ENCODE measurements at regions not wholly inside any gene's neighbourhood (a gene's known extent, or its start where the extent isn't known, plus 50 kb on each side); places are given as distances from the start of the nearest gene placed in this dataset.
"Not testable (repeated sequence)": the region's sequence is repeated elsewhere in the genome, so short reads cannot be mapped to it uniquely, and the experiment has no call there.

DNA sequence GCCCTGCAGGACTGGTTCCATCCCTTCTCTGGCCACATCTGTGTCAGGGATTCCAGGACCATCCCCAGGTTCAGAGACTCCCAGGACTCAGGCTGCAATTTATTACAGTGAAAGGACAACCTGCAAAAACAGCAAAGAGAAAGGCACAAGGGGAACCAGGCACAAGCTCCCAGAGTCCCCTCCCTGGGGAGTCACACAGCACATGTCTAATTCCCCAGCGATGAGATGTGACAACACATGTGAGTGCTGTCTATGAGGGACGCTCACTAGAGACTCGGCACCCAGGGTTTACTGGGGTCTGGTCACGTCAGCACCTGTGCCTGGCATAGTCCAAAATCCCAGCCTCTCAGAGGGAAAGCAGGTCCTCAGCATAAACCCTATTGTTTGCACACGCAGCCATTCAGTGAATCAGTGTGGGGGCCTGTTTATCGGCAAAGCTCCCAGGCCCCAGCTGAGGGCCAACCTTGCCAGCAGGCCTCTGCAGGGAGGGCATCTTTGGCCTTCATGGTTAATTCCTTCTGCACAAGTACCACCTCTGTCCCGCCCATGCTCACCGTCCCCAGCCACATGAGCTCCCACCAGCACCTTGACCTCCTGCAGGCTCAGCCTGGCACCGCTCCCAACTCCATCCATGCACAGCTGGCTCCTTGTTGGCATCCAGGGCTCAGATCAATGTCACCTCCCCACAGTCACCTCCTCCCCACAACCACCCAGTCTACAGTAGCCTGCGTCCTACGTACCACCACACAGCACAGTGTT is 198.9 kb upstream of the SFSWAP start:
- Histone ChIP-seq H3K4me1 (no peaks in the 10 kb centered on the region), H3K9me3 (no peaks in the 10 kb centered on the region), H3K4me3 (no peak overlapping the region), H3K27ac (no peak overlapping the region), H3K36me3 (no peaks in the 10 kb centered on the region), H3K27me3 (no peaks in the 10 kb centered on the region)
- no peak for DNase-seq (ENCODE audit: low spot score in 2 of 2)
- intact Hi-C loops (cut with DNase I) = no loop called here
- TF ChIP-seq, protein P1, sequence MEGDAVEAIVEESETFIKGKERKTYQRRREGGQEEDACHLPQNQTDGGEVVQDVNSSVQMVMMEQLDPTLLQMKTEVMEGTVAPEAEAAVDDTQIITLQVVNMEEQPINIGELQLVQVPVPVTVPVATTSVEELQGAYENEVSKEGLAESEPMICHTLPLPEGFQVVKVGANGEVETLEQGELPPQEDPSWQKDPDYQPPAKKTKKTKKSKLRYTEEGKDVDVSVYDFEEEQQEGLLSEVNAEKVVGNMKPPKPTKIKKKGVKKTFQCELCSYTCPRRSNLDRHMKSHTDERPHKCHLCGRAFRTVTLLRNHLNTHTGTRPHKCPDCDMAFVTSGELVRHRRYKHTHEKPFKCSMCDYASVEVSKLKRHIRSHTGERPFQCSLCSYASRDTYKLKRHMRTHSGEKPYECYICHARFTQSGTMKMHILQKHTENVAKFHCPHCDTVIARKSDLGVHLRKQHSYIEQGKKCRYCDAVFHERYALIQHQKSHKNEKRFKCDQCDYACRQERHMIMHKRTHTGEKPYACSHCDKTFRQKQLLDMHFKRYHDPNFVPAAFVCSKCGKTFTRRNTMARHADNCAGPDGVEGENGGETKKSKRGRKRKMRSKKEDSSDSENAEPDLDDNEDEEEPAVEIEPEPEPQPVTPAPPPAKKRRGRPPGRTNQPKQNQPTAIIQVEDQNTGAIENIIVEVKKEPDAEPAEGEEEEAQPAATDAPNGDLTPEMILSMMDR (IDR thresholded peaks at IDR 0.05) = no peak

DNA sequence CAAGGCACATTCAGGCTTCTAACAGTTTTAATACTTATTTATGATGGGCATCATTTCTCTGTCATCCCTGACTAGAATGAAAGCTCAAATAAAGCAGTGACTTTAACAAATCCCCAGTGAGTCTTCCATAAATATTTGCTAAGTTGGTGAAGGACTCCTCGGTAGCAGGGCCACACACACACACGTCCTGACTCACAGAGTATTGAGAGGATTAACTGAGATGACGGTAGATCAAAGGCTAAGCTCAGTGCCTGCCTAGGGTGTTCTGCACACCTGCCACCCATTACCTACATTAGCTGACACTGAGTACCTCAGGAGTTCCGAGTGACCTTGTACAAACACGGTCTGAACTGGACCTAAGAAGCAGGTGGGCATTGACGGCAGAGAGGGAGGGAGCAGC is 197.3 kb upstream of the SFSWAP start:
- Histone ChIP-seq H3K27ac (no peak overlapping the region), H3K36me3 (no peaks in the 10 kb centered on the region), H3K4me1 (no peaks in the 10 kb centered on the region), H3K9me3 (peaks cover 3 to 6% of the 10 kb centered on the region in 2 donors), H3K27me3 (no peaks in the 10 kb centered on the region), H3K4me3 (no peak overlapping the region)
- TF ChIP-seq, protein P1 (IDR thresholded peaks at IDR 0.05) = no peak
- intact Hi-C loops (cut with DNase I) = no loop called here
- DNase-seq (ENCODE audit: low spot score in 2 of 2) = no peak

DNA sequence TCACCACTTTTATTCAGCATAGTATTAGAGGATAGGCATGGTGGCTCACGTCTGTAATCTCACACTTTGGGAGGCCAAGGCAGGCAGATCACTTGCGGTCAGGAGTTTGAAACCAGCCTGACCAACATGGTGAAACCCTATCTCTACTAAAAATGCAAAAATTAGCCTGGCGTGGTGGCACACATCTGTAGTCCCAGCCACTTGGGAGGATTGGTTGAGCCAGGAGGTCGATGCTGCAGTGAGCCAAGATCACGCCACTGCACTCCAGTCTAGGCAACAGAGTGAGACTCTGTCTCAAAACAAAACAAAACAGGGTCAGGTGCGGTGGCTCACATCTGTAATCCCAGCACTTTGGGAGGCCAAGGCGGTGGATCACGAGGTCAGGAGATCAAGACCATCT is 190.3 kb upstream of the SFSWAP start:
- H3K9me3 ChIP-seq; H3K27me3 ChIP-seq; H3K4me1 ChIP-seq; H3K27ac ChIP-seq; DNase-seq (ENCODE audit: low spot score in 2 of 2); H3K4me3 ChIP-seq; intact Hi-C loops (cut with DNase I); H3K36me3 ChIP-seq: not testable (repeated sequence)

DNA sequence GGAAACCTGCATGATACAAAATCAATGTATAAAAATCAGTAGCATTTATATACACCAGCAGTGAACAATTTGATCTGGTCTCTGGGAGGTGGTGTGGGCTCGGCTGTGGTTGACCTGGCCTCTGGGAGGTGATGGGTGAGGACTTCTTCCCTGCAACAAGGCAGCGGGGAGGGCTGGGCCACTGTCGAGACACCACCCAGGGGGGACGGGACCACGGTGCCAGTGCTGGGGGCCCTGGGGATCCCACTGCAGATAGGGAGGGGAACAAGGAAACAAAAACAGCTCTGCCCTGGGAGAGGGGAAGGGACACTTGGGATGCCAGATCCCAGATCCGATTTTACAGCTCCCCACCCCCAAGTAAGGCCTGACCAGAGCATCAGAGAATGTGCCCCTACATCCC is 189.6 kb upstream of the SFSWAP start:
- Histone ChIP-seq H3K4me1 (no peaks in the 10 kb centered on the region), H3K9me3 (peaks cover 3 to 6% of the 10 kb centered on the region in 2 donors), H3K4me3 (no peak overlapping the region), H3K27ac (no peak overlapping the region), H3K27me3 (no peaks in the 10 kb centered on the region), H3K36me3 (no peaks in the 10 kb centered on the region)
- DNase-seq (ENCODE audit: low spot score in 2 of 2) = no peak
- TF ChIP-seq, protein P1 (IDR thresholded peaks at IDR 0.05) = no peak
- intact Hi-C loops (cut with DNase I) = no loop called here

DNA sequence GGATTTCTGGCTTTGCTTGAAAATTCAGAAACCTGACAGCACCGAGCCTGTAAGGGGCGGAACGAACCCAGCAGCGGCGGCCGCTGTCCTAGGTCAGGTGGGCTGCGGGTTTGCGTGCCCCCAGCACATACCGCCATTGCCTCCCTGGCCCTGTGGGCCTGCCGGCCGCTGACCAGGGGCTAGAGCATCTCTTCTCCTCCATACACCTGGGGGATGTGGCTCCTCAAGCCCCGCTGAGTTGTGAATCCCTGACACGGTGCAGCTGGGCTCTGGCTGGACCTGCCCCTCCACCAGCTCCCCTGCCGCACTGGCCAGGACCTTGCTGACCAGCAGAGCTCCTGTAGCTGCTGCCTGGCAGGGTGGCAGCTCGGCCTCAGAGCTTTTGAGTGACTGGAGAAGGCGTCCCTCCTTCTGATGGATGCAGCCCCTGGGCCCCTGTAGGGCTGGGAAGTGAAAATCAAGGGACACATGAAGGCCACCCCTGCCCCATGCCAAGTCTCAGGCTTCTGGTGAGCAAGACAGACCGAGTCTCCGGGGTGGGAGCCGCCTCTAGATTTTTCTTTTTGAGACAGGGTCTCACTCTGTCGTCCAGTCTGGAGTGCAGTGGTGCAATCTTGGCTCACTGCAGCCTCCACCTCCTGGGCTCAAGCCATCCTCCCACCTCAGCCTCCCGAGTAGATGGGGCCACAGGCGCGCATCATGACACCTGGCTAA is 184.9 kb upstream of the SFSWAP start:
- no peak overlapping the region for H3K4me3 ChIP-seq
- H3K27ac ChIP-seq = no peak overlapping the region
- H3K9me3 ChIP-seq = no peaks in the 10 kb centered on the region
- no peaks in the 10 kb centered on the region for H3K27me3 ChIP-seq
- H3K36me3 ChIP-seq = no peaks in the 10 kb centered on the region
- no peak for DNase-seq (ENCODE audit: low spot score in 2 of 2)
- H3K4me1 ChIP-seq = no peaks in the 10 kb centered on the region
- TF ChIP-seq, protein P1 (IDR thresholded peaks at IDR 0.05) = no peak
- intact Hi-C loops (cut with DNase I) = no loop called here

DNA sequence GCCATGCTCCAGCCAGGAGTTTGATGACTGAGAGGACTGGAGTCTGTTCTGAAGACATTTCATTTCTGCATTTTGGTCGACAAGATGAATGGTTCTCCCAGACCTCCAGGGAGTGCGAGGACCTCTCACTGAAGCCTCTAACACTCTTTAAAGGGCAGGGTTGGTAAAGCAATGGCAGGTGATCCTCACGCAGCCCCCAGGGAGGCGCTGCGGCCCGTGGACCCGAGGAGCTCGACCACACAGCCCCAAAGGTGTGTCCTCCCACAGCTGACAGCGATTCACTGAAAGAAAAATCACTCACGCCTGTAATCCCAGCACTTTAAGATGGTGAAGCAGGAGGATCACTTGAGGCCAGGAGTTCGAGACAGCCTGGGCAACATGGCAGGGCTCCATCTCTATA is 183.8 kb upstream of the SFSWAP start:
- H3K36me3 ChIP-seq = no peaks in the 10 kb centered on the region
- DNase-seq (ENCODE audit: low spot score in 2 of 2) = no peak
- TF ChIP-seq, protein P1 (IDR thresholded peaks at IDR 0.05) = no peak
- H3K27me3 ChIP-seq = no peaks in the 10 kb centered on the region
- H3K9me3 ChIP-seq = no peaks in the 10 kb centered on the region
- no peak overlapping the region for H3K27ac ChIP-seq
- intact Hi-C loops (cut with DNase I) = no loop called here
- H3K4me3 ChIP-seq = no peak overlapping the region
- H3K4me1 ChIP-seq = no peaks in the 10 kb centered on the region

All from ascending aorta (tissue), 2 donors.